HG02759 (cell line): ENCODE measurements at regions not wholly inside any gene's neighbourhood (a gene's known extent, or its start where the extent isn't known, plus 50 kb on each side); places are given as distances from the start of the nearest gene placed in this dataset.
"Not testable (repeated sequence)": the region's sequence is repeated elsewhere in the genome, so short reads cannot be mapped to it uniquely, and the experiment has no call there.

ENCODE experiments used
- ATAC-seq: cut with Tn5 transposase; IDR thresholded peaks from one replicate; pipeline ENCODE4 v1.9.1; 2021; ENCODE audit warnings: mild to moderate bottlenecking, moderate library complexity; ENCODE audit not compliant: unreplicated experiment

GRCh38 chr2:184394642-184395041 is 203.7 kb upstream of the ZNF804A start:
- no peak for ATAC-seq

- no peak for ATAC-seq
Observed at GRCh38 chr2:184402381-184402780, 195.9 kb upstream of the ZNF804A start.

- ATAC-seq, result not testable (repeated sequence)
Observed at GRCh38 chr2:184407041-184407630, 191.2 kb upstream of the ZNF804A start.

GRCh38 chr2:184410160-184410559 is 188.2 kb upstream of the ZNF804A start:
- ATAC-seq, result no peak

- ATAC-seq, result no peak
Observed at GRCh38 chr2:184413221-184413620, 185.1 kb upstream of the ZNF804A start.

GRCh38 chr2:184413671-184414229 is 184.6 kb upstream of the ZNF804A start:
- no peak for ATAC-seq

GRCh38 chr2:184416146-184416913 is 182.0 kb upstream of the ZNF804A start:
- no peak for ATAC-seq

GRCh38 chr2:184419744-184420143 is 178.6 kb upstream of the ZNF804A start:
- no peak for ATAC-seq

- ATAC-seq, result not testable (repeated sequence)
Observed at GRCh38 chr2:184421456-184421855, 176.9 kb upstream of the ZNF804A start.

- no peak for ATAC-seq
Observed at GRCh38 chr2:184425083-184425482, 173.2 kb upstream of the ZNF804A start.

- ATAC-seq, result peak; percentile 95
Observed at GRCh38 chr2:184444217-184444616, 154.1 kb upstream of the ZNF804A start.

- peak; percentile 29 for ATAC-seq
Observed at GRCh38 chr2:184444623-184445223, 153.6 kb upstream of the ZNF804A start.

GRCh38 chr2:184449760-184450159 is 148.6 kb upstream of the ZNF804A start:
- no peak for ATAC-seq

GRCh38 chr2:184452907-184453306 is 145.4 kb upstream of the ZNF804A start:
- ATAC-seq, result no peak

GRCh38 chr2:184455624-184456023 is 142.7 kb upstream of the ZNF804A start:
- no peak for ATAC-seq

- ATAC-seq, result not testable (repeated sequence)
Observed at GRCh38 chr2:184456693-184457092, 141.6 kb upstream of the ZNF804A start.

GRCh38 chr2:184463102-184463865 is 135.0 kb upstream of the ZNF804A start:
- ATAC-seq, result no peak

GRCh38 chr2:184463866-184464248 is 134.5 kb upstream of the ZNF804A start:
- ATAC-seq, result no peak

- ATAC-seq, result no peak
Observed at GRCh38 chr2:184468826-184469225, 129.5 kb upstream of the ZNF804A start.

- no peak for ATAC-seq
Observed at GRCh38 chr2:184472481-184472880, 125.8 kb upstream of the ZNF804A start.

GRCh38 chr2:184481865-184482264 is 116.5 kb upstream of the ZNF804A start:
- no peak for ATAC-seq
